ENCODE measurements at regions not wholly inside any gene's neighbourhood (a gene's known extent, or its start where the extent isn't known, plus 50 kb on each side); places are given as distances from the start of the nearest gene placed in this dataset.
"Not testable (repeated sequence)": the region's sequence is repeated elsewhere in the genome, so short reads cannot be mapped to it uniquely, and the experiment has no call there.

DNA sequence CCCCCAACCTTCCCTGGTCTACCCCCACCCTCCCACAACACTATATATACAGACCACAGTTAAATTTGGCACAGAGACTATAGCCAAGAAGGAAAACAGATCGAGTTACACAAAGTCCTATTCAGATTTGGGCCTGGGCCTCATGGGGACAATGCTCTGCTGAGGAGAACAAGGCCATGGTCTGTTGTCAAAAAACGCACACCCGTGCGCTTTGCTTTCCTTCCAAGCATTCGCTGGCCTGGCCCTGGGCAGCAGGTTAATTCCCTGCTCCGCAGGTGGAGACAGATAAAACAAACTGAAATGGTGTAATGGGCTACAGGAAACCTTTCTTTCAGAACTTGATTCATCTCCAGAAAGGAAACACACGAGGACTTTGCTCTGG is 256.2 kb downstream of the BCL2L11 start:
- H3K4me1 ChIP-seq (ENCODE audit: control insufficient read depth, insufficient read depth, low read depth, low read length); H2BK15ac ChIP-seq (ENCODE audit: low read depth, poor library complexity, severe bottlenecking): not testable (repeated sequence)

DNA sequence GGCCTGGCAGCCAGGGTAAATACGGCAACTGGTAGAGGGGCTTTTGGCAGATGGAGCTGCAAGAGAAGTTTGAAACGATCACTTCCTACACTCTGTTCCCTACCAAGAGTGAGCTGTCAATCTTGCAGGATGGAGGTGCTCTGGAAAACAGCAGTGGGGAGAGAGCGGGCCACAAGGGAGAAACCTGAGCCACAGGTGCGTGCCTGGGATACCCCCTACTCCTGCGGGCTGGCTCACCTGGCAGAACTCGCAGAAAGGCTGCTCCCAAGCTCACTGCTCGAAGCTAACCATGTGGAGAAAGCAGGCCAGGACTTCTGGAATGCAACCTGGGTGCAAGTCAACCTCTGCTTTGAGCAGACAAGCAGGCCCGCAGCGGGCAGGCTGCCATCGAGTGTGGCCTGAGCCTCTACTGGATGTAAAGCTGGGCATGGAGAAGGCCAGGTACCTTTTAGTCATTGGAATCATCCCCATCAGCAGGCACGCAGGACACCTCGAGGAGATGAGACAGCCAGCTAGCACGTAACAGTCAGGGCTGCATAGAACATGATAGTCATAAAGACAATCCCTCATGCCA is 256.8 kb downstream of the BCL2L11 start:
- H3K9me3 ChIP-seq (ENCODE audit: control insufficient read depth, low read length); H2BK120ac ChIP-seq (ENCODE audit: low read depth, low read length); H2BK15ac ChIP-seq (ENCODE audit: low read depth, poor library complexity, severe bottlenecking); H4K91ac ChIP-seq (ENCODE audit: low read length); H3K27ac ChIP-seq (ENCODE audit: low read length, poor library complexity, severe bottlenecking); H2AFZ ChIP-seq (ENCODE audit: low read depth, low read length); H2BK5ac ChIP-seq (ENCODE audit: low read depth, low read length, poor library complexity, severe bottlenecking); H3K27me3 ChIP-seq (ENCODE audit: control insufficient read depth in 1 of 2, insufficient read depth in 1 of 2, low read length in 2 of 2); H3K79me1 ChIP-seq (replicated peaks; ENCODE audit: low read length, poor library complexity, severe bottlenecking); H3K4ac ChIP-seq (ENCODE audit: low read depth in 1 of 2, low read length in 2 of 2); H3K9ac ChIP-seq (ENCODE audit: low read length); H3K23ac ChIP-seq (ENCODE audit: low read length in 2 of 2); H2AK5ac ChIP-seq (ENCODE audit: low read length, severe bottlenecking); H3K4me2 ChIP-seq (ENCODE audit: low read length, poor library complexity, severe bottlenecking); H3K4me3 ChIP-seq (ENCODE audit: insufficient read depth in 1 of 2, low read depth in 1 of 2, low read length in 2 of 2); H4K8ac ChIP-seq (ENCODE audit: low read length); H3K36me3 ChIP-seq (ENCODE audit: control insufficient read depth in 1 of 2, insufficient read depth in 2 of 2, low read depth in 1 of 2, low read length in 2 of 2); DNase-seq; H3K14ac ChIP-seq (ENCODE audit: low read length in 2 of 2); H3K4me1 ChIP-seq (ENCODE audit: control insufficient read depth, insufficient read depth, low read depth, low read length): not testable (repeated sequence)
- H2BK12ac ChIP-seq (ENCODE audit: low read length in 2 of 2) = peak overlapping the region in 1 of 2 experiments; percentile 84
- no CpG with 5 or more reads among the region's 13 CpGs for WGBS
- H3K18ac ChIP-seq (ENCODE audit: low read depth in 1 of 2, low read length in 2 of 2) = peak overlapping the region in 1 of 2 experiments; percentile 76

More for the DNA sequence above, 256.2 kb downstream of the BCL2L11 start:
- not testable (repeated sequence) for H3K14ac ChIP-seq (ENCODE audit: low read length in 2 of 2); H2AFZ ChIP-seq (ENCODE audit: low read depth, low read length); H3K4me3 ChIP-seq (ENCODE audit: insufficient read depth in 1 of 2, low read depth in 1 of 2, low read length in 2 of 2); H3K9ac ChIP-seq (ENCODE audit: low read length); H3K79me1 ChIP-seq (replicated peaks; ENCODE audit: low read length, poor library complexity, severe bottlenecking); H2BK12ac ChIP-seq (ENCODE audit: low read length in 2 of 2); H4K8ac ChIP-seq (ENCODE audit: low read length); H3K23ac ChIP-seq (ENCODE audit: low read length in 2 of 2); H2AK5ac ChIP-seq (ENCODE audit: low read length, severe bottlenecking); H2BK5ac ChIP-seq (ENCODE audit: low read depth, low read length, poor library complexity, severe bottlenecking); H3K4me2 ChIP-seq (ENCODE audit: low read length, poor library complexity, severe bottlenecking); H3K18ac ChIP-seq (ENCODE audit: low read depth in 1 of 2, low read length in 2 of 2); H3K9me3 ChIP-seq (ENCODE audit: control insufficient read depth, low read length); H2BK120ac ChIP-seq (ENCODE audit: low read depth, low read length); H3K27ac ChIP-seq (ENCODE audit: low read length, poor library complexity, severe bottlenecking); H3K27me3 ChIP-seq (ENCODE audit: control insufficient read depth in 1 of 2, insufficient read depth in 1 of 2, low read length in 2 of 2); H3K36me3 ChIP-seq (ENCODE audit: control insufficient read depth in 1 of 2, insufficient read depth in 2 of 2, low read depth in 1 of 2, low read length in 2 of 2); H4K91ac ChIP-seq (ENCODE audit: low read length)
- peak; percentile 29 for DNase-seq
- WGBS = 38% methylated on average over 3 of the region's 7 CpGs
- peak overlapping the region in 1 of 2 experiments; percentile 79 for H3K4ac ChIP-seq (ENCODE audit: low read depth in 1 of 2, low read length in 2 of 2)

DNA sequence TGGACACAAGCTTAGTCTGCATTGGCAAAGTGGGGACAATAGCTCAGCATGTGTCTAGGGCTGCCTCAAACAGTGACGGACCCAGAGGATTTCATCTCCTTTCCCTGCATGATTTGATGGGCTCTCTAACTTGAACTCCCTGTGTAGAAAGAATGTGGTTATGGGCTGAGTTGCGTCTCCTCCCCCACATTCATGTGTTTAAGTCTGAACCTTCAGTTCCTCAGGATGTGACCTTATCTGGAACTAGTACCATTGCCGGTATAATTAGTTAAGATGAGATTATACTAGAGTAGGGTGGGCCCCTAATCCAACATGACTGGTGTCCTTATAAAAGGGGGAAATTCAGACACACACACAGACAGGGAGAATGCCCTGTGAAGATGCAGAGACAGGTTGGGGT is 257.6 kb downstream of the BCL2L11 start:
- not testable (repeated sequence) for H2BK5ac ChIP-seq (ENCODE audit: low read depth, low read length, poor library complexity, severe bottlenecking); H3K79me1 ChIP-seq (replicated peaks; ENCODE audit: low read length, poor library complexity, severe bottlenecking); H2BK120ac ChIP-seq (ENCODE audit: low read depth, low read length); H3K4me1 ChIP-seq (ENCODE audit: control insufficient read depth, insufficient read depth, low read depth, low read length); H3K14ac ChIP-seq (ENCODE audit: low read length in 2 of 2); H4K8ac ChIP-seq (ENCODE audit: low read length); H3K18ac ChIP-seq (ENCODE audit: low read depth in 1 of 2, low read length in 2 of 2); H2BK15ac ChIP-seq (ENCODE audit: low read depth, poor library complexity, severe bottlenecking); H3K27ac ChIP-seq (ENCODE audit: low read length, poor library complexity, severe bottlenecking); H3K36me3 ChIP-seq (ENCODE audit: control insufficient read depth in 1 of 2, insufficient read depth in 2 of 2, low read depth in 1 of 2, low read length in 2 of 2); H3K9ac ChIP-seq (ENCODE audit: low read length); DNase-seq; H3K4ac ChIP-seq (ENCODE audit: low read depth in 1 of 2, low read length in 2 of 2); H3K23ac ChIP-seq (ENCODE audit: low read length in 2 of 2); H3K4me3 ChIP-seq (ENCODE audit: insufficient read depth in 1 of 2, low read depth in 1 of 2, low read length in 2 of 2); H2BK12ac ChIP-seq (ENCODE audit: low read length in 2 of 2); H3K27me3 ChIP-seq (ENCODE audit: control insufficient read depth in 1 of 2, insufficient read depth in 1 of 2, low read length in 2 of 2); H3K4me2 ChIP-seq (ENCODE audit: low read length, poor library complexity, severe bottlenecking); H3K9me3 ChIP-seq (ENCODE audit: control insufficient read depth, low read length); H4K91ac ChIP-seq (ENCODE audit: low read length); H2AFZ ChIP-seq (ENCODE audit: low read depth, low read length); H2AK5ac ChIP-seq (ENCODE audit: low read length, severe bottlenecking)
- no CpG with 5 or more reads among the region's 3 CpGs for WGBS

DNA sequence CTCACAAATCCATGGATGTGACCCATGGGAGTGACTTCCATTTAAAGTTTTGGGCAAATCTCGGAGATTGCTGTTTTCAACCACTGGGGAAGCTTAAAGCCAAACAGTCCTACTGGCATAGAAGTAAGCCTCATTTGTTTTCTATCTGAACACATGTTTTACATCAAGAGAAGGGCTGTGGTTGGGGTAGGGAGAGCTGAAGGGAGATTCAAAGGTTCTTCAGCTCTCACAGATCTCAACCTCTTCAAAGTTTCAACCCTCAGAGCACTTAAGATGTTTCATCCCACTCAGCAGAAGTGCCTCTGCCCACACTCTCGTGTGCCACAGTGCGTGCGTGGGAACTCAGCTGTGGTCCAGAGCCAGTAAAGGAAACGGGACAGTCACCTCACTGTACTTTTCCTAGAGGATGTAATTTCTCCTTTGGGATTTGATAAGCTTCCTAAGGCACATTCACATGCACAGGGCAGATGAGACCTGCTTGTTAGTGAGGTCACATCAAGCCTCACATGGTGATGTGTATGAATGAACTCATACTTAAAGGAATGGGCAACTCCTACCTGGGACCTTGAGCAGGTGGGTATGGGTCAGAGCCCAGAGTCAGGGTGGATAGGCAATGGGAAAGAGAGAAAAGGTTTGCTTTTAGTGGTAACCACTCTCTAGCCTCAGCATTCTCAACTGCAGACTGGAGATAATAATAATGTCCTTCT is 260.2 kb downstream of the BCL2L11 start:
- DNase-seq; H3K9me3 ChIP-seq (ENCODE audit: control insufficient read depth, low read length); H2BK15ac ChIP-seq (ENCODE audit: low read depth, poor library complexity, severe bottlenecking); H2AK5ac ChIP-seq (ENCODE audit: low read length, severe bottlenecking); H4K8ac ChIP-seq (ENCODE audit: low read length); H3K36me3 ChIP-seq (ENCODE audit: control insufficient read depth in 1 of 2, insufficient read depth in 2 of 2, low read depth in 1 of 2, low read length in 2 of 2); H3K27ac ChIP-seq (ENCODE audit: low read length, poor library complexity, severe bottlenecking); H4K91ac ChIP-seq (ENCODE audit: low read length); H3K18ac ChIP-seq (ENCODE audit: low read depth in 1 of 2, low read length in 2 of 2); H3K27me3 ChIP-seq (ENCODE audit: control insufficient read depth in 1 of 2, insufficient read depth in 1 of 2, low read length in 2 of 2); H3K4me3 ChIP-seq (ENCODE audit: insufficient read depth in 1 of 2, low read depth in 1 of 2, low read length in 2 of 2); H3K79me1 ChIP-seq (replicated peaks; ENCODE audit: low read length, poor library complexity, severe bottlenecking); H3K4ac ChIP-seq (ENCODE audit: low read depth in 1 of 2, low read length in 2 of 2); H3K9ac ChIP-seq (ENCODE audit: low read length); H2AFZ ChIP-seq (ENCODE audit: low read depth, low read length); H2BK120ac ChIP-seq (ENCODE audit: low read depth, low read length); H2BK12ac ChIP-seq (ENCODE audit: low read length in 2 of 2); H3K4me1 ChIP-seq (ENCODE audit: control insufficient read depth, insufficient read depth, low read depth, low read length); H3K14ac ChIP-seq (ENCODE audit: low read length in 2 of 2); H3K4me2 ChIP-seq (ENCODE audit: low read length, poor library complexity, severe bottlenecking); H3K23ac ChIP-seq (ENCODE audit: low read length in 2 of 2); H2BK5ac ChIP-seq (ENCODE audit: low read depth, low read length, poor library complexity, severe bottlenecking): not testable (repeated sequence)
- 73% methylated on average over 3 of the region's 5 CpGs for WGBS

Measured in mesenchymal stem cell (in vitro differentiated cells and primary cell).